Thyroid gland (tissue), 4 donors: ENCODE measurements at regions not wholly inside any gene's neighbourhood (a gene's known extent, or its start where the extent isn't known, plus 50 kb on each side); places are given as distances from the start of the nearest gene placed in this dataset.

ENCODE experiments used
- CTCF ChIP-seq, 6 experiments: fragments of 200-600 bp in 3 of 6; fragments of 450-650 bp in 3 of 6; sonication (generic) in 3 of 6; IDR thresholded peaks; one replicate each; pipeline ENCODE4 v1.5.1; 2016 to 2019; ENCODE audit warnings: antibody characterized with exemption in 6 of 6, mild to moderate bottlenecking in 2 of 6, inconsistent platforms in 1 of 6, moderate library complexity in 1 of 6
- POLR2A ChIP-seq, 2 donors: fragments of 450-650 bp; IDR thresholded peaks; one replicate each; pipeline ENCODE4 v1.6.1; 2017; ENCODE audit warnings: antibody characterized with exemption in 2 of 2, mild to moderate bottlenecking in 2 of 2, moderate library complexity in 1 of 2

GRCh38 chr21:28541371-28542112 lies 451.1 kb downstream of the LTN1 start:
- TF ChIP-seq CTCF (IDR thresholded peaks at IDR 0.05), result no peak
- TF ChIP-seq POLR2A (IDR thresholded peaks at IDR 0.05), result no peak
